Spleen (tissue), 7 donors: ENCODE measurements at regions not wholly inside any gene's neighbourhood (a gene's known extent, or its start where the extent isn't known, plus 50 kb on each side); places are given as distances from the start of the nearest gene placed in this dataset.
A peak's percentile ranks its signal among the peaks of the same experiment; 100 is the strongest.

ENCODE experiments used
- CTCF ChIP-seq, 11 experiments: fragments of 200-600 bp in 7 of 11; fragments of 450-650 bp in 4 of 11; sonication (generic) in 4 of 11; IDR thresholded peaks in 8 of 11; conservative IDR thresholded peaks in 3 of 11; 1 replicate in 7 of 11; 2 replicates in 4 of 11; pipeline versions ENCODE4 v1.4.0 to v1.8.0; 2016 to 2021; ENCODE audit warnings: antibody characterized with exemption in 11 of 11, inconsistent platforms in 4 of 11, mild to moderate bottlenecking in 1 of 11
- POLR2A ChIP-seq, 3 donors: fragments of 450-650 bp; IDR thresholded peaks; one replicate each; pipeline ENCODE4 v1.5.1; 2017; ENCODE audit warnings: antibody characterized with exemption in 3 of 3, mild to moderate bottlenecking in 1 of 3
- donor health status: DM: no; HTN: no; CAD: no; lungs with moderate emphysema.
- donor health status: DM: no; HTN: no; CAD: no.
- donor health status: DM: no; HTN: no; CAD: no.

DNA sequence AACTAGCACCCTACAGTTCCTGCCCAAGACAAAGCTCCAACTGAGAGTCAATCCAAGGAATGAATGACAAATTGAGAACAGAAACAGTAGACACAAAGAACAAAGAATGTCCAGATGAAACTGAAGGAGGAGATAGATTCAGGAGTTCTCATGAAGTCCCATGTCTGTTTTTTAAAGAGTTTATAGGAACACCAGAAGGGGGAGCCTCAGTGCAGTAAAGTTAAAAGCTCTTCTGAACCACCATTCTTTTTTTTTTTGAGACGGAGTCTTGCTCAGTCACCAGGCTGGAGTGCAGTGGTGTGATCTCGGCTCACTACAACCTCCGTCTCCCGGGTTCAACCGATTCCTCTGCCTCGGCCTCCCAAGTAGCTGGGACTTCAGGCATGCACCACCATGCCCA, 323.6 kb downstream of the MRPL39 start:
- no peak for TF ChIP-seq POLR2A (IDR thresholded peaks at IDR 0.05)
- TF ChIP-seq CTCF (IDR thresholded peaks at IDR 0.05 in 8 of 11, conservative IDR thresholded peaks at IDR 0.05 in 3 of 11): peak in 5 of 11 experiments; percentile 8 to 39 (median 24)
